ENCODE measurements at regions not wholly inside any gene's neighbourhood (a gene's known extent, or its start where the extent isn't known, plus 50 kb on each side); places are given as distances from the start of the nearest gene placed in this dataset.

DNA sequence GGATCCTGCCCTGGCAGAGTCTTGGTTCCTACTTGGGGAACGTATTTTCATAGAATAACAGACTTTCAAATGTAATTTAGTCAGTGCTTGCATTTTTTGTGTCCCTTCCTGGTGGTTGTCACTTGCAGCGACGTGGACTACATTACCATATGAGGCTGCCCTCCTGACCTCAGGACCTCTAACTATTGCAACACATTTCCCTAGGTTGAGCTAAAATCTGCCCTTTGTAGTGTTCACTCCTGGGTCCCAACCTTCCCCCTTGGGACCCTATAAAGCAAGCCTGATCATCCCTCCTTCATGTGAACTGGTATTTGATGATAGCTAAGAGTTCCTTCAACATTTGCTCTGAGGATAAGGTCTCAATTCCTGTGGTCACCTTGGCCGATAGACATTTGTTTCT is 95.6 kb upstream of the CACNA1E start:
- DNase-seq (ENCODE audit: low read depth in 2 of 2), result no peak

DNA sequence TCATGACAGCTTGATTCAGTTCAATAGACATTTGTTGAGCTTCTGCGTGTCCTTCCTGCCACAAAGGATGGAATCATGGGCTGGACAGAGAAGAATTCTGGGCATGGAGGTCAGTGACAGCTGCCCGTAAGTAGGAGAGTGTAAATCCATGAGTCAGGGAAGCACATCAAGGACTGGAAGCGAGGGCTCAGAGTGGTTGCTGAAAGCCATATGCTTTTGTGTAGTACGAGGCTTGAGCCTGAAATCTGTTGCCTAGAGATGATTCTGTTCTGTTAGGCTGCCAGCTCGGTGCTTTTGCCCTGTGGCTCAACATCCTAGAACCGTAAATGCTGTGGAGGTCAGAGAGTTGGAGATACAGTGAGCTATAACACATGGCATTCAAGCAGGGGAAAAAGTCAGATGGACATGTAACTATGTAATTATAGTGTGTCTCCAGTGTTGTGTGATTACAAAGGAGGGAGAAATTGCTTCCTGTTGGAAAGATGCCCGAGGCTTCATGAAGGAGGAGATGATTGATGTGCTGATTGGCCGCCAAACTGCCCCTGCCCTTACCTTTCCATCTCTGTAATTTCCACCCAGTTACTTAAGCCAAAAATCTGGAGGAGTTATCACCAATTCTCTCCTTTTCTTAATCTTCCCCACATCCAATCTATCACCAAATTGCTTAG is 92.8 kb upstream of the CACNA1E start:
- DNase-seq (ENCODE audit: low read depth in 2 of 2), result no peak

DNA sequence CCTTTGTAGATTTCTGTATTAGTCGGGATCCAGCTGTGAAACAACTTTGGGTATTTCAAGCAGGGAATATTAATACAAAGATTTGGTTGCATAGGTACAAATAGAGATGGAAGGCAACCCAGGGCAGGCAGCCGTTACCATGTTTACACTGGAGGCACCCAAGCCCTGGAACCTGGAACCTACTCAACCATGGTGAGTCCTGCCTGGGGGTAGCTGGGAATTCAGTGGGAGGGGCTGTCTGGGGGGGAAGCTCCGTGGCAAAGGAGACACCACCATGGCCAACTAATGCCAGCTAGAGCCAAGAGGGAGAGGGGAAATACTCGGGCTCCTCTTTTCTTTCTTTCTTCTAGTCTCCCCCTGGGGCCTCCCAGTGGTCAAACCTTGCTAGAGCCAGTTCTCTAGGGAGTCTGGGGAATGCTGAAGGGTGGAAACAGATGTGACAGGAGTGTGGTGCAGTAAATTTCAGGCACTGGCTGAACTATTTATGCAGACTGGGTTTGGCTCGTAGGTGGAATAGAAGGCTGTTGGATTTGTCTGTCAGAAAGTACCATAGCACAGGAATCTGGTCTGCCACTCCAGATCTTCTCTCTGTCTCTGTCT is 91.9 kb upstream of the CACNA1E start:
- DNase-seq (ENCODE audit: low read depth in 2 of 2), result no peak

DNA sequence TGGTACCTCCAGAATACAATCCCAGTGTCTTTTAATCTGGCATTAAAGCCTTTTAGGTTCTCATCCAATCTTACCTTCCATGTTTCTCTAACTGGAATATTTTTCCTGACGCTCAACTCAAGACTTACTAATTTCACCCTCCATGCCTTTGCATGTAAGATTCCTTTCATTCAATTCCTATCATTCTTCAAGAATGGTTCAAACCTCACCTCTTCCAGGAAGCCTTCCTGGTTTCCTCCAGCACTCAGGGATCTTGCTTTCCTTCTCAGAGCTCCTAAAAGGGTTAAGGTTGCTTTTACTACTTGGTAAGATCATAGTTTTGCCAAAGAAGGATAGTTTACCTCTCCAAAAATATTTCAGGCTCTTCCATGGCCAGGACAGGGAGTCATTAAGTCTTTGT is 91.2 kb upstream of the CACNA1E start:
- DNase-seq (ENCODE audit: low read depth in 2 of 2), result no peak

DNA sequence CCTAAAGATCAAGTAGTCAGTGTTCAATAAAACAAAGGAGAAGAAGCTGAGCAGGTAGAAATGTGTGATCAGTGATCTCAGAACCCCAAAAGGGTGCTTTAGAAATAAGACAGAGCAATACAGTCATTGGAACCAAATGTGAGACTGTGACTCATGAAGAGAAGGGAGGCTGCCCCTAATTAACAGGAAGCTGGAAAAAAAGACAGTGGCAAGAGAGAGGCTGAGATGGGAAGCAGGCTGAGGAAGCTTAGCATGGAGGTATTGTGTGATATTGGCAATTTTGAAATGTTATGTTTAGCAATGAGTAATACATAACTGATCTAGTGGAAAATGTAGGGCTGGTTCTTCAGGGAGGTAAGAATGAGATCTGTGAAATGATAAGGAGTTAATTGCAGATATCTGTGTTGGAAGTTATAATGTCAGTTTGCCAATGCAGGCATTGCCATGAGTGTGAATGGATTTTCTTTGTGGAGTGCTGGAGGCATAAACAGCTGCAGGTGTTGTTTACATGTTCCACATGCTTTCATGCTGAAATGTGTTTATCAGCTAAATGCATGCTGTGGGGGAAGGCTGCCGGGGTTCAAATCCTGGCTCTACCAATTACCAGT is 90.6 kb upstream of the CACNA1E start:
- no peak for DNase-seq (ENCODE audit: low read depth in 2 of 2)

DNA sequence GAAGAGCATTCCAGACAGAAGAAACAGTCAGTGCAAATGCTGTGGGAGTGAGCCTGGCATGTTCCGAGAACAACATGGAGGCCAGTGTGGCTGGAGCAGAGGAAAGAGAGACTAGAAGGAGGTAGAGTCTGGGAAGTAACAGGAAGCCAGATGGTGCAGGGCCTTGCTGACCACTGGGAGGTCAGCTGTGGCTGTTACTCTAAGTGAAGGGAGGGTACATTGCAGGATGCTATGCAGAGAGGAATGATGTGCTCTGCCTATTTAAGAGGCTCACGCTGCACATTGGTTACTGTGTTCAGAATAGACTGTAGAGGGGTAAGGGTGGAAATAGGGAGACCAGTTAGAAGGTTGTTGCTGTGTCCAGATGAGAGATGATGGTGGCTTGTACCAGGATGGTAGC is 88.6 kb upstream of the CACNA1E start:
- DNase-seq (ENCODE audit: low read depth in 2 of 2), result no peak

DNA sequence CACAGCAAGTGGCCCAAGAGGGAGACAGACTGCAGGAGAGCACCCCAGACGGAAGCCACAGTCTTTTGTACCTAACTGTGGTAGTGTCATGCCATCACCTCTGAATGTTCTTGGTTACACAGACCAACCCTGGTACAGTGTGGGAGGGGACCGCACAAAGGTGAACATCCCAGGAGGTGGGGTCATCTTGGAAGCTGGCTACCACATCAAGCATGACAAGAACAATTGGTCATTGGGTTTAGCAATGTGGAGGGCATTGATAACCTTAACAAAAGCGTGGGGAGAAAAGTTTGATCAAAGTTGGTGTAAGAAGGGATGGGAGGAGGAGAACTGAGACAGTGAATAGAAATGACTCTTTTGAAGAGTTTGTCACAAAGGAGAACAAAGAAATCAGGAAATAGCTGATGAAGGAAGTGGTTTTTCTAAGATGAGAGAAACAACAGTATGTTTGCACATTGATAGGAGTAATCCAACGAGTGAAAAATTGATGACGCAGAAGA is 87.1 kb upstream of the CACNA1E start:
- no peak for DNase-seq (ENCODE audit: low read depth in 2 of 2)

DNA sequence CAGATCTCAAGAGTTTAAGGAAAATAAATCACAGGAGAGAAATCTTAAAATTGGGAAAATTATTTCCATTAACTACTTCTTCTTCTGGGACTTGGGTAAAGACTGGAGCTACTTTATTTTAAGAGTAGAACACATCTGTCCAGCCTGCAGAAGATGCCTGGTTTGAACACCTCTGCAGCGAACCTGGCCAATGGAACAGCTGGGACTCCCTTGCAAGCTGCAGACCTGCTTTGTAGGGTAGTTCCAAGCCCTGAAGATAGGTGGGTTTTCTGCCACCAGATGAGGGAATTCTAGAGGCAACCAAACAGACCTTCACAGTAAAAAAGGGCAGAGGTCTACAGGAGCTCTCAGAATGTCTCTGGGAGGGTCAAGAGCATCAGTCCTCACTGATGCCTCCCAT is 86.5 kb upstream of the CACNA1E start:
- DNase-seq (ENCODE audit: low read depth in 2 of 2), result no peak

DNA sequence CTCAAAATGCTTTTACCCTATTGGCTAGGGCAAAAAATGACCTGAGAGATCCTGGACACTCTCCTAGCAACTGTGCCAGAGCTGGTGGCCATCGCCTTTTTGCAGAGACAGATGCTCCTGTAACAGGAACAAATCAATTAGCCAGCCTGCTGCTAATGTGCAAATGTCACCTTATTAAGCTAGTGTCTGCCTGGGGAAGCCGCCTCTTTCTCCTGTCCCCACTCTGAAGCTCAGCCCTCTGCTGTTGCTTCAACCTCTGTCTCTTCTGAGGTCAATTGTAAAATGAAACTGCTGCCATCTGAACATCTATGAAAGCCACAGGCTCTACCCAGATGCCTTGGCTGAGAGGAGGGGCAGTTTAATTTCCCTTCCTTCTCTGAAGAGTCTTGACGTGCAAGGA is 85.5 kb upstream of the CACNA1E start:
- DNase-seq (ENCODE audit: low read depth in 2 of 2), result no peak

DNA sequence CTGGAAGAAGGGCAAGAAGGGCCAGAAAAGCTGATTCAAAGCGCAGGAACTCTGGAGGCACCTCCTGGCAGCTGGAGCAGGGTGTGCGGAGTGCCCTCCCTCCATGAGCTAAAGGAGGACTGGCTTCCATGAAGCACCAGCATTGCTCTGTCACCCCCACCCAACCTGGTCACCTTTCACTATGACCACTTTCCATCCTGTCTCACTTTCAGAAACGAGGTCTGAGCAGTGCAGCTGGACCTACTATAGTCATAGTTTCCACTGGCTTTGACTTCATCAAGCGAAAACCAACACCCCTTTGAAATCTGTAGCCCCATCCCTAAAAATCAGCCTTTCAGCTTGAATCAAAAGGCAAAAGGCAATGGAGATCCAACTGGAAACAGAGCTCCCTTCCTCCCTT is 84.8 kb upstream of the CACNA1E start:
- DNase-seq (ENCODE audit: low read depth in 2 of 2), result no peak

DNA sequence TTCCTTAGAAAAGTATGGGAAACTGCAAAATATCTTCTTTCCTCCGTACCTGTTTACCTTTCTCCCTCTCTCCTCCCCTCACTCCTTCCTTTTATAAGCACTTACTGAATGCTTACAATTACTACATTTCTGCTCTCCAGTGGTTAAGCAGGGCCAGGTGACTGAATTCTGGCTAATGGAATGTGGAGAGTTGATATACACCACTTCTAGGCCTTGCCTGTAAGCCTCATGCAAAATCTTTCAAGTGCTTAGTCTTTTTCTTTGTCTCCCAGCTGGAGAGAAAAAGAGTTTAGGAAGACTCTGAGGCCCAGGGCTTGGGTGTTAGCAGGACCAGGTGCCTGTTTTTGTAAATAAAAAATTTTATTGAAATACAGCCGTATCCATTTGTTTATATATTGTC is 77.7 kb upstream of the CACNA1E start:
- no peak for DNase-seq (ENCODE audit: low read depth in 2 of 2)

DNA sequence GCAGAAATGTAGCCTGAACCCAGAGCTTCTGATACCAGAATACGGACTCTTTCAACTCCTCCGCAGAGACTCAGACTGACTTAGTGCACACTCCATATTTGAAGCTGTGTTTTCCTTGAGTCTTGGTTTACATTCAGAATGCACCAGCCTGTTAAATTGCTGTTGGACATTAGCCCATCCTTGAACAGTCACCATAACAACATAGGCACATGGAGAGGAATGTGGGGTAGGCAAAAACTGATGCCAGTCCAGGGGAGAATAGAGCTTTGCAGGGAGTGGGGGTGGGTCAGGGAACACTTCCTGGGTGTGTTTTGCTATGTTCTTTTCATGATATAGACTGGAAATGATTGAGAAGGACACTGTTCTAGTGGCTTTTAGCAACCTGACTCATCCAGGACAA is 76.3 kb upstream of the CACNA1E start:
- DNase-seq (ENCODE audit: low read depth in 2 of 2), result no peak

DNA sequence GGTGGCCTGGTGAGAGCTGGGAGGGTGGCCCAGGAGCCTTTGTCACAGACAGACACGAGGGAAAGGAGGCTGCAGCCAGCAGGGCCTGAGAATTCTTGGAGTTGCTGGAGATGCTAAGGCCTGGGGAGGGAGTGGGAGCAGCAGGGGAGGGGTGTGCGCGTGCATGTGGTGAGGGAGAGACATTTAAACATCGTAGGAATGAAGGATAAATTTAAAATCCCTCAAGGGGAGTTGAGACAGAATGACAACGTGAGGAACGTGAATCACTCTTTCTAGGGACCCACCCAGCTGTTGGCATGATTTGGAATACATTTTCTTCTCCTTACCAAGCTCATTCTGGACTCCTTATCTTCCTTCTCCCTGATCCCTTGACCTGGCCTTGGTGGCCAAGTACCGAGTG is 73.3 kb upstream of the CACNA1E start:
- DNase-seq (ENCODE audit: low read depth in 2 of 2), result no peak

DNA sequence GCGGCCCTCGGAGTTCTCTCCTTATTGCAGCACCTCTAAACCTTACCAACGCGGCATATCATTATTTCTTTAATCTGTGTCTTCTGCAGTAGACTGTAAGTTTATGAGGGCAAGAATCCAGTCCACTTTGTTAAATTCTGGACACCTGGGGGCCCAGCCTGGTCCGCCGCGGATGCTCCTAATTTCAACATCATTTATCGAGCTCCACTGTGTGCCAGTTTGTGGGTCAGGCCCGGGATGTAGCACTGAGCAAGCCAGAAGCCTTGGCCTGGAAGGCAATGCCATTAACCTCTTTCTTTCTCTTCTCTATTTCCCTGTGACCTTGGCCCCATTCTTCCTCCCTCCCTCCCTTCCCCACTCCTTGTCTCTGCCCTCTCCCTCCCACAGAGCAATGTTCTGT is 70.6 kb upstream of the CACNA1E start:
- no peak for DNase-seq (ENCODE audit: low read depth in 2 of 2)

DNA sequence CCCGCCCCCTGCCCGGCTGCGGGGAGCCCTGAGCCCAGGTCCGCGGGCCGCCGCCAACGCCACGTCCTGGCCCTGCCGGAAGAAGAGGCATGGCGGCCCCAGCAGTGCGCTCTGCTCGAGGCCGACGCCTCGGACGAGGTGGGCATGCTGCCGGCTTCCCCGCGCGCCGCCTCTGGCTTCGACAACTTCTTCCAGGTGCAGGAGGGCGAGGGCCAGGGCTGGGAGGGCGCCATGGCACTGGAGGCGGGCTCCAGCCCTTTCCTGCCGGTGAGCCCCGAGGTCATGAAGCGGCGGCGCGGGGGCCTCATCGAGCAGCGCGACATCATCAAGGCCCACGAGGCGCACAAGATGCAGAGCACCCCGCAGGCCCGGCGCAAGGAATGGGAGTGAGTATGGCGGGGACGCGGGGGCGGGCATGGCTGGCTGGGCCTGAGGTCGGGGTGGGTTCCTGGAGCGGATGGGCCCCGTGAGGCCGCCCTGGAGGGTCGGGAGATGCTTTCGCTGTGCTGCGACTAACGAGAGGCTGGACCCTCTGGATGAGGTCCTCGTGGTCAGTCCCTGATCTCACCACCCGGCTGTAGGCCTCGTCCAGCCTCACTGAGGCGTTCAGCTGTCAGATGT is 70.0 kb upstream of the CACNA1E start:
- DNase-seq (ENCODE audit: low read depth in 2 of 2), result no peak

DNA sequence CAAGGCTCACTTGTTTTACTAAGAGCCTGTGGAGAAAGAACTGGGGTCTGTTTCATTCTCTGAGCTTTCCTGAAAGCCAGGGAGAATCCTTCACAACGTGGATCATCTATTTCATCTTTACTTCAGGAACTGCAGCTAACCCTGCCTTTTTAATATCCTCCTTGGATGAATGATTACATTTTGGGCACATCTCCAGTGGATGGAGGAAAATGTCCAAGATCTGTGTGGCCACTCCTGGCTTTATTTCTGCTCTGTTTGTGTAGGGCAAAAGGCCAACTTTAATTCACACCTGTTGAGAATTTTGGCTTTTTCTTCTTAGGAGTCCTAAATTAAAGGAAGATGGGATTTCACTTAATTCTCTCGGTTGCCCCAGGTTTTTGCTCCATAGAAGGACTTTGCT is 69.5 kb upstream of the CACNA1E start:
- no peak for DNase-seq (ENCODE audit: low read depth in 2 of 2)

DNA sequence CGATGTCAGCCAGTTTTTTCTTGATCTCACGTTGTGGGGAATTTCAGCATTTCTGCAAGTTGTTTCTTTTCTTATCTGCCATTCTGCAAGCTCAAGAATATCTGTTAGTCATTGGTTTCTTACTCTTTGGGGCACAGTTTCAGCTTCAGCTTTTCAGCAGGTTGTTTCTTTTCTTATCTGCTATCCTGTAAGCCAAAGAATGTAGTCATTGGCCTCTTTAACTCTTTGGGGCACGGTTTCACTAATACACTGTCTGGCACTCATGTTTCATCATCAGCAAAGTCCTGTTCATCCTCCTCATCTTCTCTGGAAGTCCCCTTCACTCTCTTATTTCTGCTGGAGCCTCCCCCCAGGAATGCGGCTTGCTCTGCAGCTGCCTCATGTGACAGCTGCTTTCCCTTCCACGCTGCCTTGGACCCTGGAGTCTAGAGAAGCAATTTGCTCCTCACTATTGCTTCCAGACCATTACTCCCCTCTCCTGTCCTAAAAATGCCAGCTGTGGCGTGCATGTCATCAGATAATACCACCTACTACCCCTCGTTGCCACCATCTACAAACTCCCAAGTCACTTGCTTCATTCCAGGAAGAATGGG is 67.0 kb upstream of the CACNA1E start:
- DNase-seq (ENCODE audit: low read depth in 2 of 2), result no peak

DNA sequence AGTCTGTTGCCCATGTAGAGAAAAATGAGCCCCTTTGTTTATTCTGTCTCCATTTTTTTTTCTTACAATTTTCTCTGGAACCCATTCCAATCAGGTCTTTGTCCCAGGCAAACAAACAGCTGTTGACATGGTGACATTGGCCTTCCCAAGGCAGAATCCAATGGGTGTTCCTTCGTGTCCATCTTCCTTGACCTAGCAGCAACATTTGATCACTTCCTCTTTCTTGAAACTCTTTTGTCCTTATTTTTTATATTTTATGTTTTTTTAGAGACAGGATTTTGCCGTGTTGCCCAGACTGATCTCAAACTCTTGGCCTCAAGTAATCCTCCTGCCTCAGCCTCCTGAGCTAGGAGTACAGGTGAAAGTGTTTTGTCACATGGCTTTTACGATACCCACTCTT is 65.4 kb upstream of the CACNA1E start:
- no peak for DNase-seq (ENCODE audit: low read depth in 2 of 2)

DNA sequence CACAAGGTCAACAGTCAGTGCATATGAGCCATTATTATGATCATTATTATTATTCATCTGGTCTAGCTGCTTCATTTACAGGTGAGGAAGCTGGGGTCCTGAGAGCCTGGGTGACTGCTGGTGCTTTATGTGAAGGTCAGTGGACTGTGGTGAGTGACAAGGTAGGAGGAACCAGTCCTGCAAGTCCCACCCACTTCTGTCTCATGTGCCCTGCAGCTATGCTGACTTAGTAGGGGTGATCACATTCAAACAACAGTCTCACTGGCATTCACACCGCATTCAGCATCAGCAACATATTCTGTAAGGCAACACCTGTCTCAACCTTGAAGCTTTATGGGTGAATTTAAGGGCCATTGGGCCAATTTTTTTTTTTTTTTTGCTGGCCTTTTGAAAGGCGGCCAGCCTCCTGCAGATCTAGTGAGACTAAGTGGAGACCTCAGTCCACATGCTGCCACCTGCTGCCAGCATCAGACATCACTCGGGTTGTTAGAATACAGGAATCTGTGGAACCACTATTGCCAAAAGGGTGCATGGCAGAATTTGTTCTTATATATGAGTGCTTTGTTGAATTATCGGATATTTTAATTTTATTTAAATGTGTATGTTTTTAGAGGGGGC is 59.9 kb upstream of the CACNA1E start:
- DNase-seq (ENCODE audit: low read depth in 2 of 2), result peak in 1 of 2 donors; percentile 12

DNA sequence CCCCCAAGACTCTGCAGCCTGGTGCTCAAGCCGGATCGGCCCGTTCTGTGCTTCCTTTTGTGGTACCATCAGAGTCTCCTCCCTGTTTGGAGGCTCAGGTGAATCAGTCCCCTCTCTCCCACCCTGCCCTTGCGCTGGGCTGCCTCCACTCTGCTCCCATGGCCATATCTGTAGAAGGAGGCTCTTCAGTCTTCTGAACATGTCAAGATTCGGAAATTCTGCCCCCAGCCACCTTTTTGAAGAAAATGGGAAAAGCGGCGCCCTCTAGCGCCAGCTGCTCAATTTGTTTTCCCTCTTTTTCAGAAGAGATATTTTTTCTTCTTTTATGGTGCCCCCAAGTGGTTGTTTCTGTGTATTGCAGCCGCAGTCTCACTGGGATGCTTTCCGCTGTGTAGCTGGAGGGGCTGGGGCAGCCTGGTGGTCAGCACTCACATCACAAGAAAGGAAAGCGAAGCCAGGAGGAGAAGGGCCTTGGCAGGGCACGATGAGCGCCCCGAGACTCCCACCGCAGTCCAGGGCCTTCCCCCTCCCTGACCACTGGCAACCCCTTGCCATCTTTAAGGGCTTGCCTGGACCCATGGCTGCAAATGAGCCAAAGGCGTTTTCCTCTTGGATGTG is 58.4 kb upstream of the CACNA1E start:
- DNase-seq (ENCODE audit: low read depth in 2 of 2), result peak; percentile 74 to 76

DNA sequence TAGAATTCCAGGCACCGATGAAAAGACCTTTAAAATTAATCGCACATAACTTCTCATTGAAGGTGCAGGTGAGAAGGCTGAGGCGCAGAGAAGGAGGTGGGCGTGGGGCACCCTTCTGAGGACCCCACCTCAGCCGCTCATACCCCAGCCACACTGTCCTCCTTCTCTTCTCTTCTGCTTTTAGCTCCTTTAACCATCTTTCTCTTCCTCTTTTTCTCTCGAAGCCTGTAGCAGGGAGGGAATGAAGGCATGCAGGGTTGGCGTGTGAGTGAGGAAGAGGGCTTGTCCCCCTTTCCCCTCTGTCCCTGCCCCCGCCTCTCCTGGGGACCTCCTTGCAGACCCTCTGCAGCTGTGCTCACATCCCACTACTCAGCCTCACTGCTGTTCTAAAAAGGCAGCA is 57.8 kb upstream of the CACNA1E start:
- no peak for DNase-seq (ENCODE audit: low read depth in 2 of 2)

DNA sequence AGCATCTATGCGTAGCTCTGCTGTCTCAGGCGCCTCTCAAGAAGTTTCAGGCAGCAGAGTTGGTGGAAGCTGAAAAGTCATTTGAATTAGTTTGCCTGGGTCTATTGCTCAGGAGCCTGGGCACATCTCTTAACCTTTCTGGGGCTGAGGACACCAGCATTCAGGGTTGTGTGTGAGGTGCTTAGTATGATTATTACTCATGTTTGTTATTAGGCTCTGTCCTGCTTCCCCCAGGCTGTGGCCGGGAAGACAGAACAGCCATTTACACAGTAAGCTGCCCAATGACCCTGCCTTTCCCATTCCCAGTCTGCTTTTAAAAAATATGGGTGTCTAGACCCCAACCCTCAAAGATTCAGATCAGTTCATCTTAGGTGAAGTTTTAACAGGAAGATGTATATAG is 53.9 kb upstream of the CACNA1E start:
- DNase-seq (ENCODE audit: low read depth in 2 of 2), result no peak
